Uterus (tissue), 2 donors: ENCODE measurements at regions not wholly inside any gene's neighbourhood (a gene's known extent, or its start where the extent isn't known, plus 50 kb on each side); places are given as distances from the start of the nearest gene placed in this dataset.

Experiments
- POLR2A ChIP-seq, 2 donors: fragments of 450-650 bp; IDR thresholded peaks; one replicate each; pipeline ENCODE4 v1.6.1; 2016; ENCODE audit warnings: antibody characterized with exemption in 2 of 2, mild to moderate bottlenecking in 1 of 2, moderate library complexity in 1 of 2
- TF ChIP-seq, protein P1 (sequence below), 4 experiments: fragments of 200-600 bp in 2 of 4; fragments of 450-650 bp in 2 of 4; sonication (generic) in 2 of 4; IDR thresholded peaks; one replicate each; pipeline ENCODE4 v1.5.1; 2016 to 2019; ENCODE audit warnings: antibody characterized with exemption in 4 of 4, mild to moderate bottlenecking in 2 of 4, moderate library complexity in 1 of 4

- TF ChIP-seq, protein P1, sequence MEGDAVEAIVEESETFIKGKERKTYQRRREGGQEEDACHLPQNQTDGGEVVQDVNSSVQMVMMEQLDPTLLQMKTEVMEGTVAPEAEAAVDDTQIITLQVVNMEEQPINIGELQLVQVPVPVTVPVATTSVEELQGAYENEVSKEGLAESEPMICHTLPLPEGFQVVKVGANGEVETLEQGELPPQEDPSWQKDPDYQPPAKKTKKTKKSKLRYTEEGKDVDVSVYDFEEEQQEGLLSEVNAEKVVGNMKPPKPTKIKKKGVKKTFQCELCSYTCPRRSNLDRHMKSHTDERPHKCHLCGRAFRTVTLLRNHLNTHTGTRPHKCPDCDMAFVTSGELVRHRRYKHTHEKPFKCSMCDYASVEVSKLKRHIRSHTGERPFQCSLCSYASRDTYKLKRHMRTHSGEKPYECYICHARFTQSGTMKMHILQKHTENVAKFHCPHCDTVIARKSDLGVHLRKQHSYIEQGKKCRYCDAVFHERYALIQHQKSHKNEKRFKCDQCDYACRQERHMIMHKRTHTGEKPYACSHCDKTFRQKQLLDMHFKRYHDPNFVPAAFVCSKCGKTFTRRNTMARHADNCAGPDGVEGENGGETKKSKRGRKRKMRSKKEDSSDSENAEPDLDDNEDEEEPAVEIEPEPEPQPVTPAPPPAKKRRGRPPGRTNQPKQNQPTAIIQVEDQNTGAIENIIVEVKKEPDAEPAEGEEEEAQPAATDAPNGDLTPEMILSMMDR (IDR thresholded peaks at IDR 0.05), result no peak
- no peak for TF ChIP-seq POLR2A (IDR thresholded peaks at IDR 0.05)
Measured at GRCh38 chr13:74039667-74040066, 94.5 kb downstream of the KLF12 start.
